GM12865 (cell line): ENCODE measurements at regions not wholly inside any gene's neighbourhood (a gene's known extent, or its start where the extent isn't known, plus 50 kb on each side); places are given as distances from the start of the nearest gene placed in this dataset.

Experiments used
- DNase-seq: peaks from one replicate; pipeline ENCODE4 v3.0.0; 2010; ENCODE audit warnings: low read depth
- H3K4me3 ChIP-seq: 2 replicates; pipeline ENCODE4 v1.5.1; 2011; ENCODE audit warnings: mild to moderate bottlenecking, low read depth, low read length, control low read depth
- CTCF ChIP-seq: IDR thresholded peaks from 2 replicates; pipeline ENCODE4 v1.5.1; 2011; ENCODE audit warnings: low read length, control low read depth, low read depth, inconsistent platforms; ENCODE audit not compliant: insufficient read depth; ENCODE audit errors: missing control alignments

DNA sequence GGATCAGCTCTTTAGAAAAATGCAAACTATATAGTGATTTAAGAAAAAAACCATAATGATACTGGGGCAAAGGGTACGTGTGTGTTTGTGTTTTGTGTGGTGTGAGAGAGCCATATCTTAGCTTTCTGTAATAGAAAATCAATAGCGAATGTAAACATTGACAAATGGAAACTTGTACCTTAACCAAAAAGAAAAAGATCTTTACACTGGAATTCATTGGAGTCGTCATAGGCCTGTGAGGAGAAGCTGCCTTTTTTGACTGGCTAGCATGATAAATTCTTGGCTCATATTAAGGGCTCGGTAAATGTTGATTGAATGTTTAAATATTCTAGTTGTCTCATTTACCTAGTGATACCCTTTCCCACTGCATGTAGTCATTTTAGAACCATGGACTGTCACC, 161.8 kb upstream of the ASCC3 start:
- TF ChIP-seq CTCF: no peak
- no peak for DNase-seq
- H3K4me3 ChIP-seq: no peak overlapping the region

GRCh38 chr6:101058296-101058695, 177.2 kb upstream of the ASCC3 start:
- no peak overlapping the region for H3K4me3 ChIP-seq
- no peak for DNase-seq
- no peak for TF ChIP-seq CTCF

GRCh38 chr6:101066481-101066880, 185.4 kb upstream of the ASCC3 start:
- no peak for TF ChIP-seq CTCF
- no peak for DNase-seq
- H3K4me3 ChIP-seq: no peak overlapping the region

GRCh38 chr6:101069191-101069795, 188.2 kb upstream of the ASCC3 start:
- DNase-seq: no peak

GRCh38 chr6:101070044-101070608, 189.0 kb upstream of the ASCC3 start:
- TF ChIP-seq CTCF: no peak
- no peak for DNase-seq
- H3K4me3 ChIP-seq: no peak overlapping the region

More at GRCh38 chr6:101069191-101069795, 188.2 kb upstream of the ASCC3 start:
- no peak for TF ChIP-seq CTCF
- no peak overlapping the region for H3K4me3 ChIP-seq

- no peak for TF ChIP-seq CTCF
- DNase-seq: no peak
- no peak overlapping the region for H3K4me3 ChIP-seq
Observed at GRCh38 chr6:101077344-101077743, 196.2 kb upstream of the ASCC3 start.

- no peak for DNase-seq
- TF ChIP-seq CTCF: no peak
- no peak overlapping the region for H3K4me3 ChIP-seq
Observed at GRCh38 chr6:101079696-101080270, 198.7 kb upstream of the ASCC3 start.
